D341Med (cell line): ENCODE measurements at regions not wholly inside any gene's neighbourhood (a gene's known extent, or its start where the extent isn't known, plus 50 kb on each side); places are given as distances from the start of the nearest gene placed in this dataset.

ENCODE experiments used
- DNase-seq: peaks from one replicate; pipeline ENCODE4 v3.0.0; 2012; ENCODE audit warnings: low spot score

DNA sequence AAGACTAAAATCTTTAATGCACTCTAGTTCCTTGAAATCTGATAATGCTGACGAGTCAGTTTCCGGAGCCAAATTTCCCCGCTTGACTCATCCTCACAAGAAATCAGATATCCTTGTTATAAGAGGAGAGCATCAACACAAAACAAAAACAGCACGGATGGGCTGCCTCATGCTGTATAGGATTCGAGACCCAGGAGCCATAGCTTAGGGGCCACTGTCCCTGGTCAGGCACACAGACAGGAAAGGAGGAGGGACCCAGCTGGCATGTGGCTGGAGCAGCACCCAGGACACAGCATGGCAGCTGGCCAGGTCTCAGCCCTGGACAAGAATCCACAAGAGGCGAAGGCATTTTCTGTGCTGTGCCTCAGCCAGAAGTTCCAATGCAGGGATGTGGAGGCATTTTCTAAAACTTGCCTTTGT, 110.2 kb upstream of the SPATA13 start:
- DNase-seq, result no peak

DNA sequence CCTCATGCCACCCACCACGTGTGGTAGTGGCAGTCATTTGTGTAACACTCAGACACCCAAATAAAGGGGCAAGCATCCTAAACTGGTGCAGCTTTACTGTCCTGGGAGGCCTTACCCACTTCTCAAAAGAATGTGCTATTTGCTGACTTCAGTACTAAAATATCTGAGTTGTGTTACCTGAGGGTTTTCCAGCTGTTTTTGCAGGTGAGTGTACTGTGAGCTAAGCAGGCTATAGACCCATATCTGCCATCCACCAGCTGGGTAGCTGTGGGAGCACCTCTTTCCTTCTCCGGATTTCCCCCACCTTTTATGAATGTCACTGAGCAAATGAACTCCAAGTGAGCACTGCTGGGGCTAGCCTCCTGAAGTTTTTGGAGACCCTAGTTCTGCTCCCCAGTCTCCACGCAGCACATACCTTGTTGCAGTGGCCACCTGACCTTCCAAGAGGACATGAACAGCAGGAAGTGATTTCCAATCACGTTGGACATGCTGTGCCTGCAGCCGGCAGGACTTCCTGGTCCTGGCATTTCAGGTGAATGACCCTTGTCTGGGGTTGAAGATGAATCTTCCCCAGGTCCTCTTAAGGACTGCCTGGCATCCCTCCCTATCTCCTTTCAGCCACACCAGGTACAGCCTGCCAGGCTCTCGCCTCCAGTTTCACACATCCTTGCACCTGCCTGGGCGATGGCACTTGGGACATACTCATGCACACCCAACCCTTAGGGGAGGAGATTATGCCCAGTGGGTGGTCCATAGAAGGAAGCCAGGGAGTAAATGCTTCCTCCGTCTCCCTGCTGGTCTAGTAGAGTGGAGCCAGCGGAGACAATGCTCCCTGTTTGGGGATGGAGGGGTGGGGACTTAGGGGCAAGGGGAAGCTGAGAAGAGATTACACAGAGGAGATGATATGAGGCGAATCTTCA, 109.5 kb upstream of the SPATA13 start:
- DNase-seq, result no peak

DNA sequence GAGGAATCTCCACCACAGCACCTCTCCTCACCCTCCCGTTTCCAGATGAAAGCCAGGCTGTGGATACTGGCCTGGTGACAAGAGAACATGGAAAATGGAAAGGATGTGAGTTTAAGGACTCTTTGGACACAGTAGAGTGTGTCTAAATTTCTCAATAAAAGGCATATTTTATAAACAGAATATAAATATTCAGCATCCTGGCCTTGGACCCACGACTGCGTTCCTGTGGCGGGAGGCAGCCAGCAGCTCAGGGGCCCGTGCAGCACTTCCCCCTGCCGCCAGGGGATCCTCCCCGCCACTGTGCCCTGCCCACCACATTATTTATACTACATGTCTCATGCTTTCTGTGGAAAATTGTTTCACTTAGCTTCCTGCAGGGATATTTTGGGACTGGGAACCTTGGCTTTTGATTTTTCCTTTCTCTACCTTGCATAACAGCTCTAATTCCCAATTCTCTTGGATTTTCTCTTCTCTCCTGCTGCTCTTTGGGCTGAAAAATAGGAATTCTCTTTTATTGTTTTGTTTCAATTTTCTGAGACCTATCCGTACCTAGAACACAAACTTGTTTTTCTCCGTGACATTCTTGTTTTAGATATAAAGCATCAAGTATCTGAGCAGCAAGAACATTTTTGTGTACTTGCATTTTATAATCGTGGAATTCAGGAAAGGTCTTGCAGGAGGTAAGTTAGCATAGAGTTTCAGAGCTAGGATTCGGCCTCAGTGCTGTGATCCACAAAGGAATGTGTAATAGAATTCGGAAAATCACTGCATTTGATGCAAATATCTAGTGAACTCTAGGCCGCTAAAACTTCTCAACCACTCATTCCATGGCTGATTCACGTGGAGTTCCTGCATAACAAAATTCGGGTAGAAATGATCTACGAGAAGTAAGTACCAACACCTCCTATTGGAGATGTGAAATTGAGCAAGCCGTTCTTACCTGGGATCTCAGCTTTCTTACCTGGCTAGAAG, 107.7 kb upstream of the SPATA13 start:
- DNase-seq, result no peak

DNA sequence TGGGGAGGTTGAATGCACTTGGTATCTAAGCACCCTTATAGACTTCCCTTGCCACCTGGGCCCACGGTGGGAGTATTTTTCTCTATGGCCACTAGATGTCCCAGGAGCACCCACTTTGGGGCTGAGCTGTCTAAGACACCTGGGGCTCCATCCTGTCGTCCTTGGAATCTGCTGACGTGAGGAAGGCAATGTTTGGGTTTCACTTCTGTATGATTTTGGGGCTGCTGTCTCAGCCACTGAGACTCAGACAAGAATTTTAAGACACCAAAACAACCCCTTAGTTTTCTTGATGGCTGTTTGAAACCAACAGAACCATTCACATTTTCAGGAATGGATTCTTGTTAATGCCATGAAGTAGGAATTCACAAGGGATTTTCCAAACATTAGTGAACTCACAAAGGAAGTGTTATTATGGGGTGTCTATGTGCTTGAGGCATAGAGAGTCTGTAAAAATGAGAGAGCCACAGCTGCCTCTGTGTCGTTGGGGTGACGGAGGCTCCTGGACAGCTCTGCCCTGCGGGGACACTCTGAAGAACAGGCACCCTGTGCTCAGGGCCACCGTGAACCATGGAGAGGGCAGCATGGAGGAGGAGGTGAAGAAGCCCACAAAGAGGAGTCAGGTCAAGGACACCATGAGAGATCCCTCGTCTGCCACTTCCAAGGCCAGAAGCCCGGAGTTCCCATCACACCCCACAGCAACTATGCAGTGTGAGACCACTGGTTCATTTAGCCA, 106.8 kb upstream of the SPATA13 start:
- peak; percentile 77 for DNase-seq

DNA sequence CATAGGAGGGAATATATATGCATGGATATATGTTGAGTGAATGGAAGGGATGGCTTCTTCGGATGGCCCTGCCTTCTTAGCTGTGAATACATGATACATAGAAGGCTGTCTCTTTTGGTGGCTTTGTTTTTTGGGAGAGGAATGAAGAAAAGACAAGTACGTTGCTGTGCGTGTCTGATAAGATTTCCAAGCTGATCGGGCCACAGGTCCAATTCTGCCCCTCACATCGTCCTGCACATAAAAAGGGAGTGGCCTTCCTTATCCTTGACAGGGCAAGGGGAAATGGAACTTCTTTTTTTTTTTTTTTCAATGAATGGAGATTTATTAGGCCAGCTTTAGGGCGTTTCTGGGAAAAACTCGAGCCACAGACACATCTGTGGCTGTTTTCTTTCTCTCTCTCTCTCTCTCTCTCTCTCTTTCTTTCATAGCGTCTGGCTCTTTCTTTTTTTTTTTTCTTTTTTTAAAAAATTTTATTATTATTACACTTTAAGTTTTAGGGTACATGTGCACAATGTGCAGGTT, 103.8 kb upstream of the SPATA13 start:
- DNase-seq, result no peak

DNA sequence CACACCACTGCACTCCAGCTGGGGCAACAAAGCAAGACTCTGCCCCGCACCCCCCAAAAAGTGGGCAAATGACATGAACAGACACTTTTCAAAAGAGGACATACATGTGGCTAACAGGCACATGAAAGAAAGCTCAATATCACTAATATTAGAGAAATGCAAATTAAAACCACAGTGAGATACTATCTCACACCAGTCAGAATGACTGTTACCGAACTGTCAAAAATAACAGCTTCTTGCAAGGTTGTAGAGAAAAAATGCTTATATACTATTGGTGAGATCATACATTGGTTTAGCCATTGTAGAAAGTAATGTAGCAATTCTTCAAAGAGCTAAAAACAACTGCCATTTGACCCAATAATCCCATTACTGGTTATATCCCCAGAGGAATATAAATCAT, 99.5 kb upstream of the SPATA13 start:
- no peak for DNase-seq

DNA sequence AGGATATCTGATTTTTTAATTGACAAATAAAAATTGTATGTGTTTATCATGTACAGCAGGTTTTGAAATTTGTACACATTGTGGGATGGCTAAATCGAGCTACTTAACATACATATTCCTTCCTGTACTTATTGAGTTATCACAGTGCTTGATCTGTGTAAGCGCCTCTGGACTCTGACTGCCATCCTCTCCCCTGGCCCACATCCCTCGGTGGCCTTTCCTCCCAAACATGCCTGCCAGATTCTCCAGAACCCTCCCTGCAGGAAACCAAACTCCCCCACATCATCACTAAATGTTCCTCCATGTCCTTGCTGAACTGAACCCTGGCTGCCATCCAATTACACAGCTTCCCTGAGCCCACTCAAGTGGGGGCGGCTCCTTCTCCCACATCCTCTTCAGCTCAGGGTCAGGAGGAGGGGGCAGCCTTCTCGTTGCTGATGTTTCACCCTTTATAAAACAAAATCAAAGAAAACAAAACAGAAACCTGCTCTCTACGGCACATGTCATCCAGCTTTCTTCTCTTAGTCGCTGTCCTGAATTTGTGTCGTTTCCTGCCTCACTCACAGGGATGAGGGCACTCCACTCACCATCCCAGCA, 97.1 kb upstream of the SPATA13 start:
- no peak for DNase-seq

DNA sequence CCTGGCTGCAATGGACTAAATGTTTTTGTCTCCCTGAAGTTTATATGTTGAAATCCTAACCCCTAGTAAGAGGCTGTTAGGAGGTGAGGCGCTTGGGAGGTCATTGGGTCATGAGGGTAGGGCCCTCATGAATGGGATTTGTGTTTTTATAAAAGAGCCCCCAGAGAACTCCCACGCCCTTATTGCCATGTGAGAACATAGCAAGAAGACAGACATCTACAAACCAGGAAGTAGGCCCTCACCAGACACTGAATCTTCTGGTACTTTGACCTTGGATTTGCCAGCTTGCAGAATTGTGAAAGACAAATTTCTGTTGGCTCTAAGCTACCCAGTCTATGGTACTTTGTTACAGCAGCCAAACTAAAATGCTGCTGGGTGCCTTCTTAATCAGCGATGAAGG, 96.1 kb upstream of the SPATA13 start:
- DNase-seq, result no peak

DNA sequence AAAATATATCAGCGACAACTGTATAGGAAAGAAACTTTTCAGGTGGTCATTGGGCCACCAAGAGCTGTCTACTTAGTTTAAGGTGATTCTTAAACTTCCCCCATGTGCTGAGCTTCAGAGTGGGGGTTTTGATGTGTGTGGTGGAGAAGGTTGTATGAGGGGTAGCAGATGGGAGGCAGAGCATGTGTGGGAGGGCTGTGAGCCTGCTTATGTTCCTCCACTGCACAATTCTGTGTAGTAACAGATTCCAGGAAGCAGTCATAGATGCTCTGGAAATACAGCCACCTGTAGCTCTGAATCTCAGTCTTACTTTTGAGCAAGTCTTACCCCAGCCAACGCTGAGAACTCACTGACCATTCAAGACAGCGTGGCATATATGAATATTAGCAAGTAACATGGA, 95.3 kb upstream of the SPATA13 start:
- no peak for DNase-seq

DNA sequence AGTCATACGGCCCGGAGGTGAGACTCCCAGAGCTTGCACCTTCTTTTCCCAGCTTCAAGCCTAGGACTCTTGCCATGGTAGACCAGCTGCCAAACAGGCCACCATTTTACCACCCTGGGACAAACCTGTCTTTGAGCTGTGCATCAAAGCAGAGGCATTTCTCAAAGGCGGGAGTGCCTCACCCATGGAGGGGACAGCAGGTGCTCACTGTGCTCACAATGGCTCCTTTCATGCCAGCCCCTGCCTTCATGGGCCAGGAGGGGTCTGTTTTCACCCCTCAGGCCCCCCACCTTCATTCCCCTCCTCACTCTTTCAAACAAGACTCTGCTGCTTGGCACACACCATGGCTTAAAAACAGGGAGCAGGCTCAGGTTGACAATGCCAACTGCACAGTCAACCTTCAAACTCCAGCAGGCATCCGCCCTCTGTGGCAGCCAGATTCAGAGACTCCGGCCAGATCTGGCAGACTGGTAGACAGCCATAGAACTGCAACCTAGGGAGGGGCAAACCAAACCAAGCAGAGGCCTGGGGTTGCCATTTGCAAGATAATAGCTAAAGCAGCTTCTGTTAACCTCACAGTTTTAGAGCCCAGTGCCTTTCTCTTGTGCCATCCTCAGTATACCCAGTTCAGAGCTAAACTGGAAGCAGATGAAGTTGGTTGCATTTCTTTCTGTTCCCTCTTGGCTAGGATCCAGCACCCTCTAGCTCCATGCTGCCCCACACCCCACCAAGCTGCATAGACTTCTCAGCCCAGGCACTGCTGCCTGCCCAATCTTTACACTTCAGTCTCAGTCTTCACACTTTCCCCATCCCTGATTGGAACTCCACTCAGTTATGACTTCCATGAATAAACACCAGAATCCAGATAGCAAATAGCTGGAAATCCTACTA, 93.9 kb upstream of the SPATA13 start:
- no peak for DNase-seq

DNA sequence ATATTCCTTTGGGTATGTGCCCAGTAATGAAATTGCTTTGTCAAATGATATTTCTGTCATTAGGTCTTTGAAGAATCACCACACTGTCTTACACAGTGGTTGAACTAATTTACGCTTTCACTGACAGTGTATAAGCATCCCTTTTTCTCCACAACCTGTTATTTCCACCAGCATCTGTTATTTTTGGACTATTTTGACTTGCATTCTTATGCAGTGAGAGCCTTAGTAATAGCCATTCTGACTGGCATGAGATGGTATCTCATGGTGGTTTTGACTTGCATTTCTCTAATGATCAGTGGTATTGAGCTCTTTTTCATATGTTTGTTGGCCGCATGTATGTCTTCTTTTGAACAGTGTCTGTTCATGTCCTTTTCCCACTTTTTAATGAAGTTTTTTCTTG, 92.0 kb upstream of the SPATA13 start:
- no peak for DNase-seq

DNA sequence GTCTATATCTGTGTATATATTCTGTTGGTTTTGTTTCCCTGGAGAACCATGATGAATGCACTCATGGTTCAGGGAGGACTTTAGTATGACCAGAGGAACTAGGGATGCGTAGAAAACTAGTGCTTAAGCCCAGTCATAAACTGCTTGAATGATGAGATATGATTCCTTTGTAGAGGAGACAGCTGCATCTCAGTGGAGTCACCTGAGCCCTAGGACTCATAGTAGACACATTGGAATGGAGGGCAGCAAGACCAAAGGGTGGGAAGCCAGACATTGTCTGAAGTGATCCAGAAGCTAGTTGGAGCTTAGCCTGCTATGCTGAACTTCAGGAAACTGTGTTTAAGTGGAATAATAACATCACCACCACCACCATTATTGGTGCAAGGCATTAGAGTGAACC, 89.5 kb upstream of the SPATA13 start:
- no peak for DNase-seq

DNA sequence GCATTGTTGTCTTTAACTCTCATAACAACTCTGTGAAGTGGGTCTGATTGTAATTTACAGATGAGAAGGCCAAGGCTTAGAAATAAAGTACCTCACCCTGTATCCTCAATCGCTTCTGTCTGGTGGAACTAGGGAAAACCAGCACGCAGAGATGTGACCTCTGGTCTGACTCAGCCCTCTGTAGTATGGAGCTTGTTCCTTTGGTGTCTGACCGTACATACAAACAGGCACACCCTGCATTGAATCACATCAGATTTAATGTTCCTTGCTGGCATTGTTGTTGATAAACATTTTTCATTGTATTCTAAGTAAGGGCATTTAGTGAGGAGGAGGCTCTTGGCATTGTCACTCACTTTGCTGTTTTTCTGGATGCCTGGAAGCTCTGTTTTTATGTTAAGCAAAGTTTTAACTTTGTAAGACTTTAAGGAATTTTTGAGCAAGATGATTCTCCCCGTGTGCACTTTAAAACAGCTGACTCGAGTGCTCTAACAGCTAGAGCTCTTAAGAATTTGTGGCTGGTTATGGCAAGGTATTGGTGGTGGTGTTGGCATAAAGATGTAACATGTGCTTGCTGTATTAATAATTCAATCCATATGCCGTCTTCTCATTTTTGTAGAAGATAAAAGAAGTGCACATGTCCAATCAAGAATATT, 89.0 kb upstream of the SPATA13 start:
- DNase-seq, result no peak

DNA sequence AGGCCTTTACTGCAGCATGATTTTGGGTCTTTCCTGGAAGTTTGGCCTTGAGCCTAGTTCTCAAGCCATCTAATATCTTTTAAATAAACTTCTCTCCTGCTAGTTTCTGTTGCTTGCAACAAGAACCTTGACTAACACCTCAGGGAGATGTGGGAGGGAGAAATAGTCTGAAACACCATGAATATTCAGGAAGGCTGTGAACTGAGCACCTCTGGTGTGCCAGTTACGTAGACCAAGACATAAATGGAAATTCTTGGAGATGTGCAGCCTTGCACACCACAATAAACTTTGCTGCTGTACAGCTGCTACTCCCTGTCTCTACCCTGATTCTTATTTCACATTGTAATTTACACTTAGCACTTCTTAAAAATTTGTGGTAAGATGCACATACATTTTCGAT, 86.9 kb upstream of the SPATA13 start:
- DNase-seq, result no peak

DNA sequence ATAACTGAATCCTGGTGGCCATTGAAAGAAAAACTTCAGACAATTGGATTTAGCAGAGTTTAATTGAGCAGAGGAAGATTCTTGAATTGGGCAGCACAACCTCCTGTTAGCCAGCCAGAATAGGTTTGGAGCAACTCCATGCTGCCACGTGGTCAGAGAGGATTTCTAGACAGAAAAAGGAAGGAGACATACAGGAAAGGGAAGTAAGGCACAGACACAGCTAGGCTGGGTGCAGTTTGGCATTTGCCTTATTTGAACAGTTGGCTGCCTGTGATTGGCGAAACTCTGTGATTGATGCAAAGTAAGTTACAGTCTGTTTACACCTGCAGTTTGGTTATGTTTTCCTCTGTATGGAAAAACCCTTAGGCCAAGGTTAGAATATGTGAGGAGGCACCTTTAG, 85.8 kb upstream of the SPATA13 start:
- no peak for DNase-seq

DNA sequence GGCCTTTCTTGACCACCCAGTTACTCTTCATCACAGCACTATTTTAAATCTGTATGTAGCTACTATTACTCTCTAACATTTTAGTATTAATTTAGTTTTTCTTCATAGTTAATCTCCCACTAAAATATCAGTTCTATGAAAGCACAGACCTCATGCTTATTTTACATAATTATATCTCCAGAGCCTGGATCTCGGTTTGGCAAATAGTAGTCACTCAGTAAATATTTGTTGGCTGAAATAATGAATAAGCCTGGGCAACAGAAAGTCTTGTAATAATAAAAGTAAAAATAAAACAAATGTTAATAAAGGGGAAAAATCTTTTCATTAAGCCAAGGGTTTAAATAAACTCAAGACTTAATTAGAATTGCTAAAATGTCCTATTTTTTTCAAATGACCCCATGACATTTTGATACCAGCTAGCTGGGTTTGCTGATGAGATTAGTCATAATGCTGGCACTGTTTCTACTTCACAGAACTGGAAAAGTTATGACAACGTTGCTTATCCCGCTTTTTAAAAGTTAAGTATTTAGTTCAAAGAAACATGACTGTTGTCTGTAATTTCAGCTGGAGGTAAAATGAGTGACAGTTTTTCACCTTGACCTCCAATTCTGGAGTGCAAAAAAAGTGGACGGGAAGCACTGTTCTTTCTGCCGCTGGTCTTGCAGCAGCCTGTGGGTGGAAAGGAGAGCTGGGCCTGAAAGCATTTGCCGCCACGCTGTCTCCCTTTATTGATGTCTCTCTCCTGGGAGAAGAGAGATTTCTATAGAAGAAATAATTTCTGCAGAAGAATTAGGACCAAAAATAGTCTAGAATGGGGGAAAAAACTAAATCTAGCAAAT, 85.2 kb upstream of the SPATA13 start:
- no peak for DNase-seq

DNA sequence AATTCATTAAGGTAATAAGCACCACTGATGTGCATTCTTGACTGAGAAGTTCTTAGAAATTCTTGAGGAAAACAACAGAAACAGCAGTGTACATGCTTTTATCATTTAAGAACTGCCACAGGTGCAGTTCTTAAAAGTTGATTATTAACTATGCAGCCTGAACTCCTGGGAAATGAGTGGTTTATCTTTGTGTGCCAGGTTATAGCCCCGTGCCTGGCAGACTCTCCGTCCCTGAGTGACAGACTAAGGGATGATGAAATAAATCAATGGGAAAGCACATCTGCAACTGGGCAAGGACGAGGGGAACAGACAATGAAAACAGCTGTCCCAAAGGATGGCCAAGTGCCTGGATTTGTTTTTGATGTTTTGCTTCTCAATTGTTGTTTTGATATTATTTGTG, 84.4 kb upstream of the SPATA13 start:
- DNase-seq, result no peak

DNA sequence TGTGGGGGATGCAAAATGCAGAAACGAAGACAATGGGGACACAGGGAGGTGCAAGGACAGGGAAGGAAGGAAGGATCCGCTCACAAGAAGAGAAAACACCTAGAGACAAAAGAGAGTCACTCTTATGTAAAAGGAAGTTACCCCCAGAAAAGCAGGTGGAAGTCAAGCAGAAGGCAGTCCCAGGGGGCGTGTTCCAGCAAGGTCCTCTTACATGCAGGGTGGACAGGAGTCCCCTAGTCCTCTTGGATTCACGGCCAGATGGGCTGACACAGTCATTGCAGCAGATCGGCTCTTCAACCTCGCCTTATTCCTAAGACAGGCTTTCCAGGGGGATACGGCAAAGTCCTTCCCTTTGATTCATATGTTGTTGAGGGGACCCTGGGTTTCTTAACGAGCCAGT, 83.9 kb upstream of the SPATA13 start:
- no peak for DNase-seq

DNA sequence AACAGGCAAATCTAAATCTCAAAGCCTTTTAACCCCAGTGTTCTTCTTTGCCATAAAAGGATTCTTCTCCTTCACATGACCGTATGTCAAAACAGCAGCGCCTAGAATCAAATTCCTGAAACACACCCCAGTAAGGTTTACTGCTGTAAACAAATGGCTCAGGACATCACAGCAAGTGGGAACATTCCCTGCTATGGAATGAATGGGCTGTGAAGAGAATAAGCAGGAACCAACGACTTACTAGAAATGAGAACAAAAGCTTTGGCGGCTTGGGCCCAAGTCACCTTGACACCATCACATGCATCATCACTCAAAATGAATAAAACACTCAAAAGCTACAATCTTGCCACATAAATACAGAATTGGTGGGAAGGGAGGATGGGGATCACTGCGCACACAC, 80.4 kb upstream of the SPATA13 start:
- DNase-seq, result no peak
